Smooth muscle cell (in vitro differentiated cells): ENCODE measurements at regions not wholly inside any gene's neighbourhood (a gene's known extent, or its start where the extent isn't known, plus 50 kb on each side); places are given as distances from the start of the nearest gene placed in this dataset.

ENCODE experiments used
- DNase-seq: peaks from one replicate; lab custom pipeline; 2025; ENCODE audit not compliant: unreplicated experiment; lab: John Stamatoyannopoulos, UW
- H2AFZ ChIP-seq: fragments of 200-600 bp; sonication (generic); 2 replicates; pipeline ENCODE4 v1.6.0; 2016; ENCODE audit warnings: antibody characterized with exemption, low read depth, mild to moderate bottlenecking
- H3F3A ChIP-seq: fragments of 200-600 bp; sonication (generic); 2 replicates; pipeline ENCODE4 v1.6.0; 2017; ENCODE audit warnings: antibody characterized with exemption, low read depth
- H3K27ac ChIP-seq: fragments of 200-600 bp; sonication (generic); 2 replicates; pipeline ENCODE4 v1.5.1; 2016; ENCODE audit warnings: low read depth, mild to moderate bottlenecking
- H3K27me3 ChIP-seq: fragments of 200-600 bp; sonication (generic); 2 replicates; pipeline ENCODE4 v1.6.1; 2016; ENCODE audit warnings: low read depth, mild to moderate bottlenecking
- H3K36me3 ChIP-seq: fragments of 200-600 bp; sonication (generic); 2 replicates; pipeline ENCODE4 v1.5.1; 2016; ENCODE audit warnings: low read depth
- H3K4me1 ChIP-seq: fragments of 200-600 bp; sonication (generic); 2 replicates; pipeline ENCODE4 v1.5.1; 2016; ENCODE audit warnings: low read depth
- H3K4me2 ChIP-seq: fragments of 200-600 bp; sonication (generic); 2 replicates; pipeline ENCODE4 v1.6.0; 2016; ENCODE audit warnings: mild to moderate bottlenecking
- H3K4me3 ChIP-seq: fragments of 200-600 bp; sonication (generic); 2 replicates; pipeline ENCODE4 v1.5.1; 2016; ENCODE audit warnings: mild to moderate bottlenecking
- H3K79me2 ChIP-seq: fragments of 200-600 bp; sonication (generic); 2 replicates; pipeline ENCODE4 v1.6.0; 2016; ENCODE audit warnings: low read depth, mild to moderate bottlenecking
- H3K9ac ChIP-seq: fragments of 200-600 bp; sonication (generic); 2 replicates; pipeline ENCODE4 v1.6.0; 2016; ENCODE audit warnings: low read depth
- H3K9me3 ChIP-seq: fragments of 200-600 bp; sonication (generic); replicated peaks from 2 replicates; pipeline ENCODE4 v1.5.1; 2016; ENCODE audit warnings: low read depth
- H4K20me1 ChIP-seq: fragments of 200-600 bp; sonication (generic); 2 replicates; pipeline ENCODE4 v1.6.0; 2016; ENCODE audit warnings: low read depth
- WGBS: methylation state at CpG from one replicate; pipeline ENCODE4 v1.1.7; 2016; ENCODE audit warnings: low lambda C conversion rate; 5-methylcytosine and 5-hydroxymethylcytosine counted together
- TF ChIP-seq, protein P1 (sequence below): fragments of 200-600 bp; sonication (generic); IDR thresholded peaks from 2 replicates; pipeline ENCODE4 v1.5.1; 2017; ENCODE audit warnings: borderline replicate concordance, mild to moderate bottlenecking, antibody characterized with exemption; ENCODE audit not compliant: insufficient read depth, poor library complexity, severe bottlenecking

DNA sequence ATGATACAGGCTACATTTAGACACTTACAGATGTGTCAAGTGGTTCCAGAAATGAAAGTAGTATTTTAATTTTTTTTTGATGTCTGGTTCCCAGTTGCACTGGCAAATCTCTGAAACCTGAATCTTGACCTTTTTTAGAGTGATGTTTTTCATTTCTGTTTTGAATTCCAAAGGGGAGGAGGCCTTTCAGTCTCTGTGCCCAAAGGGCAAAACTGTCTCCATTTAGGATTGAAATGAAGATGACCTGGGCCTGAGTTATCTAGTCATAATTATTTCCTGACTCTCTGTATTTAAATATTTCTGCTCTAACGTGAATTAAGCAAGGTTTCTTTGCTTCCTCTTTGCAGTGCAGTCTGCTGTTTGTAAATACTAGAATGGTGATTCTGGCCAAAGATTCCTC, 252.9 kb upstream of the ZFP64 start:
- WGBS: 50% methylated on average over 1 of the region's 1 CpG
- no peak for DNase-seq

GRCh38 chr20:52443874-52444273, 252.3 kb upstream of the ZFP64 start:
- TF ChIP-seq, protein P1, sequence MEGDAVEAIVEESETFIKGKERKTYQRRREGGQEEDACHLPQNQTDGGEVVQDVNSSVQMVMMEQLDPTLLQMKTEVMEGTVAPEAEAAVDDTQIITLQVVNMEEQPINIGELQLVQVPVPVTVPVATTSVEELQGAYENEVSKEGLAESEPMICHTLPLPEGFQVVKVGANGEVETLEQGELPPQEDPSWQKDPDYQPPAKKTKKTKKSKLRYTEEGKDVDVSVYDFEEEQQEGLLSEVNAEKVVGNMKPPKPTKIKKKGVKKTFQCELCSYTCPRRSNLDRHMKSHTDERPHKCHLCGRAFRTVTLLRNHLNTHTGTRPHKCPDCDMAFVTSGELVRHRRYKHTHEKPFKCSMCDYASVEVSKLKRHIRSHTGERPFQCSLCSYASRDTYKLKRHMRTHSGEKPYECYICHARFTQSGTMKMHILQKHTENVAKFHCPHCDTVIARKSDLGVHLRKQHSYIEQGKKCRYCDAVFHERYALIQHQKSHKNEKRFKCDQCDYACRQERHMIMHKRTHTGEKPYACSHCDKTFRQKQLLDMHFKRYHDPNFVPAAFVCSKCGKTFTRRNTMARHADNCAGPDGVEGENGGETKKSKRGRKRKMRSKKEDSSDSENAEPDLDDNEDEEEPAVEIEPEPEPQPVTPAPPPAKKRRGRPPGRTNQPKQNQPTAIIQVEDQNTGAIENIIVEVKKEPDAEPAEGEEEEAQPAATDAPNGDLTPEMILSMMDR: no peak
- Histone ChIP-seq H3K4me1 (no peaks in the 10 kb centered on the region), H3K9ac (no peak overlapping the region), H2AFZ (no peak overlapping the region), H3K4me3 (no peak overlapping the region), H3K27me3 (no peaks in the 10 kb centered on the region), H3K27ac (no peak overlapping the region), H3K79me2 (no peaks in the 10 kb centered on the region), H3K9me3 (no peaks in the 10 kb centered on the region), H4K20me1 (no peaks in the 10 kb centered on the region), H3F3A (no peaks in the 10 kb centered on the region), H3K36me3 (no peaks in the 10 kb centered on the region), H3K4me2 (no peak overlapping the region)
- no peak for DNase-seq

More for the DNA sequence above, 252.9 kb upstream of the ZFP64 start:
- no peak overlapping the region for H3K9ac ChIP-seq
- H3K27ac ChIP-seq: no peak overlapping the region
- no peaks in the 10 kb centered on the region for H4K20me1 ChIP-seq
- TF ChIP-seq, protein P1: no peak
- no peak overlapping the region for H2AFZ ChIP-seq
- H3F3A ChIP-seq: no peaks in the 10 kb centered on the region
- no peaks in the 10 kb centered on the region for H3K36me3 ChIP-seq
- no peak overlapping the region for H3K4me2 ChIP-seq
- no peak overlapping the region for H3K4me3 ChIP-seq
- no peaks in the 10 kb centered on the region for H3K9me3 ChIP-seq
- no peaks in the 10 kb centered on the region for H3K27me3 ChIP-seq
- no peaks in the 10 kb centered on the region for H3K79me2 ChIP-seq
- H3K4me1 ChIP-seq: no peaks in the 10 kb centered on the region

GRCh38 chr20:52441710-52442109, 250.1 kb upstream of the ZFP64 start:
- Histone ChIP-seq H3K4me2 (no peak overlapping the region), H3F3A (no peaks in the 10 kb centered on the region), H3K9ac (no peak overlapping the region), H3K79me2 (no peaks in the 10 kb centered on the region), H2AFZ (no peak overlapping the region), H3K4me1 (no peaks in the 10 kb centered on the region), H3K27me3 (no peaks in the 10 kb centered on the region), H3K27ac (no peak overlapping the region), H3K36me3 (no peaks in the 10 kb centered on the region), H3K4me3 (no peak overlapping the region), H3K9me3 (no peaks in the 10 kb centered on the region), H4K20me1 (no peaks in the 10 kb centered on the region)
- WGBS: 81% methylated on average over 5 of the region's 5 CpGs
- DNase-seq: no peak
- TF ChIP-seq, protein P1: no peak

GRCh38 chr20:52439375-52439774, 247.8 kb upstream of the ZFP64 start:
- no peaks in the 10 kb centered on the region for H3F3A ChIP-seq
- no peaks in the 10 kb centered on the region for H3K36me3 ChIP-seq
- 87% methylated on average over 4 of the region's 4 CpGs for WGBS
- no peak overlapping the region for H3K27ac ChIP-seq
- no peak overlapping the region for H3K4me3 ChIP-seq
- H4K20me1 ChIP-seq: no peaks in the 10 kb centered on the region
- H3K4me1 ChIP-seq: no peaks in the 10 kb centered on the region
- TF ChIP-seq, protein P1: no peak
- no peaks in the 10 kb centered on the region for H3K27me3 ChIP-seq
- no peak overlapping the region for H2AFZ ChIP-seq
- H3K9me3 ChIP-seq: no peaks in the 10 kb centered on the region
- no peaks in the 10 kb centered on the region for H3K79me2 ChIP-seq
- H3K4me2 ChIP-seq: no peak overlapping the region
- H3K9ac ChIP-seq: no peak overlapping the region
- DNase-seq: no peak
